Ureter (tissue), 1 donor: ENCODE measurements at regions not wholly inside any gene's neighbourhood (a gene's known extent, or its start where the extent isn't known, plus 50 kb on each side); places are given as distances from the start of the nearest gene placed in this dataset.

Experiments used
- DNase-seq: peaks from one replicate; pipeline ENCODE4 v3.0.0-alpha.2; 2020; ENCODE audit warnings: low spot score
- donor health status: DM: yes; HTN: yes; CAD: no.

DNA sequence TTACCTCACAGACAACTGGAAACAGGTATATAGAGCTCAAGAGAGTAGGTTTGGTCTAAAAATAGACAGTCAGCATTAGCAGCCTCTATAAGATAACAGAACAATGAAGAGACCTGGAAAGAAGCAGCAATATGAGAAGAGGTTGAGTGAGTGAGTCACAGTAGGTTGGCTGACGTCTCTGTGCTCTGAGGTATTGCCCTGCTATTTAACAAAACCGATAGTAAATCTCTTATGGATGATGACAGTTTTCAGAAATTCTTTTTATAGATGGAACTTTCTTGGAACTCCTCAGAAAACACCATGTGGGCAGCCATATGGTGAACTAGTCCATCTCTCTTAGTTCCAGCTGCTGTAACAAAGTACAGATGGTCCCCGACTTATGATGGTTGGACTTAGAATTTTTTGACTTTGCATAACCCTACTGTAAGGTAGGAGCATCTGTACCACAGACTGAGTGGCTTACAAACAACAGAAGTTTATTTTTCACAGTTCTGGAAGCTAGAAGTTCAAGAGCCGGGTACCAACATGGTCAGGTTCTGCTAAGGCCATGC, 123.5 kb downstream of the MBD2 start:
- DNase-seq: no peak

DNA sequence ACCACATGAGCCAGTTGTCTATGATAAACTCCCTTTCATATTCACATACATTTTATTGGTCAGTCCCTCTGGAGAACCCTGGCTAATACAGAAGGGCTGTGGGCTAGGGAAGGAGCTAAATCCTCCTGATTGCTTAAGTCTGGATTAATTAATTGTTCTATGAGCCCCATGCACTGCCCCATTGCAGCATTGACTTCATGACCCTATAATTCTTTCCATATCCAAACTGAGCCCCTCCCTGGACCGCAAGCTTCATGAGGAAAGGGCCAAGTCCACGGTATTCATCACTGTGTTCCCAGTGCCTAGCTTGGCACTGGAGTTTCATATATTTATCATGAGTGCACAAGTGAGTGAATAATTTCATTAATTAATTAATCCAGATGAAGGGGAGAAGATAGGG, 124.0 kb downstream of the MBD2 start:
- DNase-seq: no peak

DNA sequence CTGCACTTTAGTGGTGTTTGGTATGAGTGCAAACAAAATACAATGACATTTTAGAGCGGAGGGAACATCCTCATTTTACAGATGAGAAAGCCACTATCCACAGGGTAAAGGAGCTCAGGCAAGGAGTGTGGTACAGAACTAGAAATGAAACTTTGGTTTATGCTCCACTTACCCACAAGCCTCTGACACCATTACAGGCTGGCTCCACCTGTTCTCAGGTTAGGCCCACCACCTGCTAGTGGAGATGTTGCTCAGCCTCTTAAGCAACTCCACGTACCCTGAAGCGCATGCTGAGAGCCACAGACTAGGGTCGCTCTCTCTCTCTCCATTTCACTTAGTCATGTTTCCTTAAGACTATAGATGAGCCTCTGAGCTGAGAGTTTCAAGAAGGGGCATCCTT, 130.0 kb downstream of the MBD2 start:
- DNase-seq: no peak

DNA sequence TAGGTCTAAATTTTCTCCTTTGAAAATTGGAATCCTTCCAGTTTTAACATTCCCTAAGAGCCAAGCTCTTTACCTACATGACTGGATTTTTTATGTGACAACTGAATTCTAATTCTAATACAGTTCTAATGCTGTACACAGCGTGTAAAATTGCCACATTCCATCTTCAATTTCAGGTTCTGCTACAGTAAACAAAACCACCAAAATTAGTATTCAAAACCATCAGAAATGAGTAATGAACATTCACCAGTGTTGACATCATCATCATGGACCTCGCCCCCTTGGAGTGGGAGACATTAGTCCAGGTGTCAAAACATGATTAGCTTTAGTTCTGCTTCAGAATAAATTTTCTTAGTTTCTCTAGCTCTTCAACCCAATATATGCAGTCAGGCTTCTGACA, 133.6 kb downstream of the MBD2 start:
- no peak for DNase-seq

DNA sequence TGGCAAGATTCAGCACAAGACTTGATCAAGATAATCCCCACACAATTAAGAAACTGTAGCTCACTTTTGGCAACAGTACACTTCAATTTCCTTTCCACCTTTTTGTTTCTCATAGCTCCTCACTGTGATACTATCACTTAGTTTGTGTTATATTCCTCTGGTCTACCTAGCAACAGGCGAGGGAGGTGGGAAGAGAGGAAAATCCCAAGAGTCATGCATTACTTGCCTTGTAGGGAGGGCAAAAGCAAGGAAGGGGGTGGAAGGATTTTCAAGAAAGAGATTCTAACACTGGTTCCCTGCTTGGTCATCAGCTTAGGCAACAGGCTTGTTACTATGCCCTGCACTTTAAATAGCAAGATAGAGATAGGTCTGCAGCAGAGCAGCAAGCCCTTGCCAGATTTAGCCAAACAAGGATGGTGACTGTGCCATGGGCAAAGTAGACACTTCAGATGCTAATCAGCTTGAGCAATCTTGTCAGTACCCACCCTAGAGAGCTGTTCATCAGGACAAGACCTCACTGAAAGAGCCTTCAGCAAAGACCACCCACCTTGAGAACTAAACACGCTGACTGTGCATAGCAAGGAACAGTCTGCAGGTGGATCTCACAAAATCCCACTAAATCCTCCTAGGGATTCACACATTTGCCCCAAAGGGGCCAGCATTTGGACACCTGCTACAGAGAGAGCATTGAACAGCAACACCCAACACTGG, 134.6 kb downstream of the MBD2 start:
- DNase-seq: no peak

DNA sequence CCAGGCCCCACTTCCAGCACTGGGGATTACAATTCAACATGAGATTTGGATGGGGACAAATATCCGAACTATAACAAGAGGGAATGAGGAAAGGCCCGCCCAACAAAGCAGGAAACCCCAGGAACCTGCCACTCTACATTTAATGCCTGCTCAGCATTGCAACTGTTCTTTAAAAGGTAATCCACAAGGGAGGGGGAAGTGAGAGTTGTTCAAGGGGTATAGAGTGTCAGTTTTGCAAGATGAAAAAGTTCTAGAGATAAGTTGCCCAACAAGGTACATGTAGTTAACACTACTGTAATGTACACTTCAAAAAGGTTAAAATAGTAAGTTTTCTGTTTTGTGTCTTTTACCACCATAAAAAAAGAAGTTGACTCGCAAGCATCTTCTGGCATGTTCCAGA, 137.6 kb downstream of the MBD2 start:
- DNase-seq: no peak

DNA sequence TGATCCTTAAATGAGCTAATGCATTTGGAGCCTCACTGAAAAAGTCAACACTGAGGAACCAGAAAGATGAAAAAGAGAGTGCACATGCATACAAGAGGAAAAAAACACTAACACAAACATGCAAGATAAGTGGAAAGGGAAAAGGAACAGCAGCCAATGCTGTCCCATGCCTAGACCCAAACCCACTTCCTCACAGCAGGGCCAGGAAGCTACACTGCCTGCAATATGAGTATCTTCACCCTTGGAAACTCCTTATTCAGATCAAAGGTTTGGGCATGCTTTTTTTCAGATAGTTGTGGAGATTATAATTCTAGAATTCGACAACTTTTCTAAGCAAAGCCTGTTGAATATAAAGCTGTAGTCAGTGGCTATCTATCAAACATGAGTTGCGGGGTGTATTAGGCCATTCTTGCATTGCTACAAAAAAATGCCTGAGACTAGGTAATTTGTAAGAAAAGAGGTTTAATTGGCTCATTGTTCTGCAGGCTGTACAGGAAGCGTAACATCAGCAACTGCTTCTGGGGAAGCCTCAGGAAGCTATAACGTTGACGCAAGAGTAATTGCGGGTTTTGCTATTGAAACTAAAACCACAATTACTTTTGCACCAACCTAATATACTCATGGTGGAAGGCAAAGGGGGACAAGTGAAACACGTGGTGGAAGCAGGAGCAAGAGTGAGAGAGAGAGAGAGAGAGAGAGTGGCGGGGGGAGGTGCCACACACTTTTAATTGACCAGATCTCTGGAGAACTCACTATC, 138.2 kb downstream of the MBD2 start:
- no peak for DNase-seq

DNA sequence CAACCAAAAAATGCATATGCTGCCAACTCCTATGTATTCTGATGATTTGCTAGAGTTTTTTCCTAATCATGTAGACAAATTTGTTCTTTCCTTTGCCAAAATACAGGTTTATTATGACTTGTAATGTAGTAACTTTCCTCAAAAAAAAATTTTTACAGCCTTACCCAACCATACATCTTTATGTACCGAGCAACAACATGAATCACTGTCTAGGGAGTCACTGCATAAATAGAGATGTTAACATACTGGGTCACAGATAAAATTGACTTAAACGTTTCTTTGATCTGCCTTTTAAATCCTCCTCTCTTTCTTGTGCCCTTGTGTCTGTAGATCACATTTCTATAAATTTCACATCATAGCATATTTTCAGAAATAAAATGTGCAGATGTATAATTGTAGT, 143.6 kb downstream of the MBD2 start:
- DNase-seq: no peak

DNA sequence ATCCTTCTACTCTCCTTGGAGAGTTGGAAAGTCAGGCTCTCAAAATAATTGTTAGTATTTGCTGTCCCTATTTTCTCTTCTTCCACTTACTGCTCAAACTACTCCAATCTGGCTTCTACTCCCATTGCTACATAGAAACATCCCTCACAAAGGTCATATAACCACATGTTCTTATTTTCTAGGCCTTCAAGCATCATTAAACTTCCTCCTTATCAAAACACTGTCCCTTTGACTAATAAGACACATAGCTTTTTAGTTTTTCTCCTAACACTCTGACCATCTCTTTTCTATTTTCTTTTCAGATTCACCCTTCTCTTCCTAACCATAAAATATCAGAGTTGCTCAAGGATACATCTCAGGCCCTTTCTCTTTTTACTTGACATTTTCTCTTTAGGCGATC, 148.3 kb downstream of the MBD2 start:
- no peak for DNase-seq

DNA sequence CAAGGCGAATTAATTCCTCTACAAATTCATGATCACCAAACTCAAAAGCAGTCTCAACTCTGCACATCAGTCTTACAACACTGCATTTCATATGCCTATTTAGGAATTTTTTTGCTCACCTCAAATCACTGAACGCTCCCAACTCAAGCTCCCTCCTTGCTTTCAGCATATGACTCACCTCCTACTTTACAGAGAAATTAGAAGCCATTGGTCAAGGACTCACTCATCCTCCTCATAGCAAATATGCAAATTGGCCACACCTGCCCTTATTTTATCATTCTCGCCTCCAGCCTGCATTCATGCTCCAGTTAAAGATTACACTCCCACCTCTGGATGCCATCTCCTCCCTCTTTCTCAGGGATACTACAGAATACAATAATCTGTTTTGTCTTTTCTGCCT, 148.8 kb downstream of the MBD2 start:
- no peak for DNase-seq

DNA sequence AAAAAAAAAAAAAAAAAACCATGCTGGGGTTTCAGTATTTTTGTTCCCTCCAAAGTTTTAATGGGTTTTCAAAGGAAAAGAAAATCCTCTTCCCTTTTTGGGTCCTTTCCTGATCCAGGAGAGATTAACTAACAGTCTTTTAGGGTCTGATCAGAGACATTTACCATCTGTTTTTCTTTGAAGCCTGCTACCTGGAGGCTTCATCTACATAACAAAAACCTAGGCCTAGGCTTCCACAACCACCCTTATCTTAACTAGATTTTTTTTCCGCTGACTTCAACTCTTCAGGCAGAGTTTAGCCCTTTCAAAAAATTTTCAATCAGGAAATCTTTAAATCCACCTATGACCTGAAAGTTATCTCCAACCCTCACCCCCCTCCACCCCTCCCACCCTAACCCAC, 154.7 kb downstream of the MBD2 start:
- DNase-seq: no peak

DNA sequence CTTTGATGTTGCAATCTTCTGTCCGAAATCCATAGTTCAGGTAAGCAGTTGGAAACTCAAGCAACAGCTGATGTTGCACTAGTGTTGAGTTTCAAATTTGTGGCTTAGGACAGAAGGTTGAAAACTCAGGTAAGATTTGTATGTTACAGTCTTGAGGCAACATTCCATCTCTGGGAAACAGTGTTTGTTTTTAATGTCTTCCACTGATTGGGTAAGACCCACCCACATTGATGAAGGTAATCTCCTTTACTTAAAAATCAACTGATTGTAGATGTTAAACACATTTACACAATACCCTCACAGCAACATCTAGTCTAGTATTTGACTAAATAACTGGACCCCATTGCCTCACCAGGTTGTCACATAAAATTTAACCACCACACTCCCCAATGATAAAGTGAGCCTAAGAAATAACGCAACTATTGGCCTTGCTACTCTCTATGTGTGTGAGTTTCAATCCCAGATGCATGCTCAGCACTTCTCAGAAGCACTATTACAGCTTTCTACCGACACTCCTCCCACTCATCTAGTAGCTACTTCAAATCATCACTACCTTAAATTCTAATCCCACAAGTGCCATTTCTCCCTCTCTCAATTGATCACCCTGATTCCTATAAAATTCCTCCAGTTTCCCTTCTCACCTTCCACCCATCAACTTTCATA, 164.0 kb downstream of the MBD2 start:
- DNase-seq: no peak

DNA sequence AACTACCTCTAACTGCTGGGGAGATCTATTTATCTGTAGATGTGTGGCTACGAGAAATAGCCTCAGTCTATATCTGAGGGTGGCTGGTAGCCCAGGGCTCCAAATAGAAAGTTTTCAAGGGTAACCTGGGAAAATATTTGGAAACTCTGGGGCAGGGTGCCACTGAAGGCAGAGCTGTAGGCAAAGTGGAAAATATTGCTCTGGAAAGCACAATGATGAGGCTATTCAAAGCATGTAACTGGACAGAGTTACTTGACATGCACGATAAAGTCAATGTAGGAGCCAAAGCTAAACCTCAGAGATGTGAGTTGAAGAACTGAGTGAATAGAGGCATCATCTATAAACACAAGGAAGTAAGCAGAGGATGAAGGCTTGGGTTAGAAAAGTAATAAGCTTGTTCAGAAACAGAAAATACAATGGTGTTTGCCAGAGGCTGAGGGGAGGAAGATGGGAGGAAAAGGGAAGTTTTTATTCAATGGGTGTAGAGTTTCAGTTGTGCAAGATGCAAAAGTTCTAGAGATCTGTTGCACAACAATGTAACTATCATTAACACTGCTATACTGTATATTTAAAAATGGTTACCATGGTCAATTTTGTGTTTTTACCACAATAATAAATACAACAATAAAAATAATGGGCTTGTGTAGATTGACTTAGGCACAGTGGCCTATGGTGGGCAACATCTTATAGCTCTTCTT, 171.6 kb downstream of the MBD2 start:
- DNase-seq: no peak

DNA sequence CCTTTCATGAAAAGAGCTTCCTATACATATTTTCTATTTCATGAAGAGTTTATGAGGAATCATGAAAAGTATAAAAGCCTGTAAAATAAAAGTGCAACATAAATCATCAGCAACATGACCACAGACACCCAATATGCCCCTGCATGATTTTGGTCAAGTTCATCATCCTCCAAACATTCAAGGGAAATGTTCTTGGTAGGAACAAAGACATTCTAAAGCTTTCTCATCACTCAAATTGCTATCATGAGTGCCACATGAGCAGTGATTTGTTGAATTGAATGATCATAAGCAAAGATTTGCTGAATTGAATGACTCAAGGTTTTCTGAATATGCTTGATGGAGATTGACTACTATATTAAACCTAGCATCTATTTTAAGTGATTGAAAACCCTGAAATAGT, 172.2 kb downstream of the MBD2 start:
- DNase-seq: no peak

DNA sequence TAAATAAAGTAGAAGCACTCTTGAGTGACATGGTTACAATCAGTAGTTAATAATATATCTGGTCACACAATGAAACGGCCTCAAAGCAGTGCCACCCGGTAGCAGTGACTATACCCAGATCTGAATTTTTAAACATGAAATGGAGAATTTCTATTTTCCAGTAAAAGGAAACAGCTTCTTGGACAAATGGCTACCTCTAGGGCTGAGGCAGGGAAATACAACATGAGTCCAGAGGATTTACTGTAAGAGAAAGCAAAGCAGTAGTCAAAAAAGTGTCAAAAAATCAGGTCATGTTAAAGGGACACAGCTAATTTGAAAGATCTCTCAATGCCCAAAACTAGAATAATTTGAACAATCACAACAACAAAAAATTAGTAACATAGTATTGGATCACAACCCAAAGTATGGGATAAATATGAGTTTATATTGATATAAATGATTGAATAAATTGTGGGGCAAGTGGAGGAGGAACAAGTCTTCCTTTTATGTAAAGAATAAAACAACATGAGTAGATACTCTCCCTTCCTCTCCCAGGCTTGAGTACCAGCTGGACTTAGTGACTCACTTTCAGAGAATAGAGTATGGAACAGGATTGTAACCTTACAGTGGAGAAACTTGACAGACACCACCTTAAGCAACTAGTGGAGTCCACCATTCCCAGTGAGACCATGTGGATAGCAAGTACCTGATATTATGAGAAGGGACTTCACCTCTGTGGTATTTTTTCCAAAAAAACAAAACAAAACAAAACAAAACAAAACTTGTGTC, 180.8 kb downstream of the MBD2 start:
- no peak for DNase-seq

DNA sequence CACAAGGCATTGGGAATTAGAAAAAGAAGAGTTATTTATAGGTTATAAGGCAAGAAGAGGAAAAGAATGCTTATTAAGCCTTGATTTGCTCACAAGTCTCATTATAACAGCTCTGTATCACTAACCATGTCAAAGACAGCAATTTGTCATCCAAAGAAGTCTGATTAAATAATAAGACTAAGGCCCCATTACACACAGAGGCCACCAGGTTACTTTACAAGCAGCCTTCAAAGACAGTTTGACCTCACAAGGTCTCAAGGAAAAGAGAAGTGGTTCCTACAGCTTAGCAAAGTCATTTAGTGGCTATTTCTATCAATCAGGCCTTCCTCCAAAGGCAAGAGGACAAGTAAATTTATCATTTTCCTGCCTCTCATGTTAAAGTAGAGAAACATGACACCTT, 188.5 kb downstream of the MBD2 start:
- no peak for DNase-seq

DNA sequence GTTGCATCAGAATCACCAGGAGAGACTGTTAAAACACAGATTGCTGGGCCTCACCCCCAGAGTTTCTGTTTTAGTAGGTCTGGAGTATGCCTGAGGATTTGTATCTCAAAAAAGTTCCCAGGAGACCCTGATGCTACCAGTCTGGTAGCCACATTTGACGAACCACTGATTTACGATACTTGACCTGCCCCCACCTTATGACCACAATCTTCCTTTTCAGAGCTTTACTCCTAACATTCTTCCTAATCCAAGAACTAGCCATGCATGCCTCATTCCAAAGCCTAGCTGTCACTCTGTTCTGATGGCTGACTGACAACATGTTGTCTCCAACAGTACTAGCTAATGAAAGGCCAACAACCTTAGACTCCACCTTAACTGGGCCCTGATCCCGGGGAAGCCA, 191.4 kb downstream of the MBD2 start:
- DNase-seq: no peak

DNA sequence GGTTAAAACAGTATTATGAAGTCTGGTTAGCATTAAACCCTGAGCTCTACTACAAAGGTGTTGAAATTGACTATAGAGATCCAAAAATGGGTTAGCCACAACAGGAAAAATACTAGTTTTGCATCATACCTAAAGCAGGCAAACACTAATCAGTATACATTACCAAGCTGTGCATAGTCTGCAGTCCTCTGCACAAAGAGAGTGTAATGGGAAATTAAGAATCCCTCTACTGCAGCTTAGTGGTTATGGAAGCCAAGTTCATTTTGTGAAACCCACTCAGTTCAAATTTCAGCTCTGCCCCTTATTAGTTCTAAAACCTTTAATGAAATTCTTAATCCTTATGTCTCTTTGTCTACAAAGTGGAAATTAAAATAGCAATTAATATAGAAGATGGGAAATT, 192.1 kb downstream of the MBD2 start:
- no peak for DNase-seq

DNA sequence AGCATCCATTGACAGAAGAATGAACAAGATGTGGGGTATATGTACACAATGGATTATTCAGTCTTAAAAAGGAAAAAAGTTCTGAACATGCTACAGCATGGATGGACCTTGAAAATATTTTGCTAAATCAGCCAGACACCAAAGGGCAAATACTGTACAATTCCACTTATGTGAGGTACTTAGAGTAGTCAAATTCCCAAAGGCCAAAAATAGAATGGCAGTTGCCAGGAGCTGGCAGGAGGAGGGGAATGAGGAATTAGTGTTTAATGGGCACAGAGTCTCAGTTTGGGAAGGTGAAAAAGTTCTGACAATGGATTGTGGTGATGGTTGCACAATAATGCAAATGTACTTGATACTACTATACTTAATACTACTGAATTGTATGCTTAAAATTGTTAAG, 193.2 kb downstream of the MBD2 start:
- no peak for DNase-seq

DNA sequence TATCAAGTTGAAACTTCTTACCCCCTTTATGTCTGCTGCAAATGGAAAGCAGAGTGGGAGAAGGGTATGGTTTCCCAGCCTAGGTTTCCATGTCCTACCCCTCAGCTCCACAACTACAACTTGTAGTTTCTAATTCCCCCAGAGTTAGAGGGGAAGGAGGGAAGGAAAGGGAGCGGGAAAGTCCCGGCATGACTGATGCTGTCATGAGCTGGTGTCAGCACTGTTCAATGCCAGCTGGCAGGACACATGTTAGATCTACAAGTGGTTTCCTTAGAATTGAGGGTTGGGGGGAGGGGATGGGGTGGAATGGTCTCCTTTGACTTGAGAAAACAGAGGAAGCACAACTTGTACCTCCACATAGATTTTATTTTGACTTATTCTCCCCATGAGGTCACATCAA, 194.0 kb downstream of the MBD2 start:
- DNase-seq: no peak

DNA sequence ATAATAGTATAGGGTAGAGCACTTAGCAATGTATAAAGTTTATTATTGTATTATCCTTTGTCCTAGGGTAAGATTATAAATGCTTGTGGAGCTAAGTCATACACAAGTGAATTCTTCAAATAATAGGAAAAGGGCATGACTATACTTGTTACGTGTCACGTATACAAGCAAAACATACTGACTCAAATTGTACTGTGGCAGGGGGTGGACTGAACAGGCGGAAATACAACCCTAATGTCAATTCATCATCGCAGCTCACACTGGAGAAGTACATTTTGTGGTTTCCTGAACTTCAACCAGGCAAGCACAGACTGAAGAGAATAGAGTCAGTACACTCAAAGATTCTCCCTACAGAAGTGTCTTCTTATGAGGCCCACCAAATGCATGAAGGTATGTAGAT, 201.0 kb downstream of the MBD2 start:
- DNase-seq: no peak

DNA sequence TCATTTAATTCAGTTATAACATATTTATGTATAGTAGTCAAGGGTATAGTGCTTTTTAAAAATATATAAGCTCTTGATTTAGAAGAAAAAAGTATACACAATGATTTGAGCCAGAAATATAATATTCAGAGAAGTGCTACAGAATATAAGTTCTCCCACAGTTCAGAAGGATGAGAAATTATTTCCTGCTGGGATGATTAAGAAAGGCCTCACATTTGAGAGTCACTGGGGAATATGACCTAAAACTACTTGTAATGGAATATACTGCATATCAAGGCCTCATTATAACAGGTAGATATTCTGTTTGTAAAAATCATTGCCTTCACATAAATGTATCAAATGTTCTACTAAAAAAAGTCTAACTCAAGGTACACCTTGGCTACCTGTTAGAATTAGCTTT, 203.5 kb downstream of the MBD2 start:
- no peak for DNase-seq
